Hematopoietic multipotent progenitor cell treated with erythropoietin and hydrocortisone succinate and interleukin-3 and kit ligand, for 6 days (in vitro differentiated cells): ENCODE measurements at regions not wholly inside any gene's neighbourhood (a gene's known extent, or its start where the extent isn't known, plus 50 kb on each side); places are given as distances from the start of the nearest gene placed in this dataset.
A peak's percentile ranks its signal among the peaks of the same experiment; 100 is the strongest.
"Not testable (repeated sequence)": the region's sequence is repeated elsewhere in the genome, so short reads cannot be mapped to it uniquely, and the experiment has no call there.

Experiments used
- DNase-seq: peaks from one replicate; pipeline ENCODE4 v3.0.0-alpha.2; 2015

DNA sequence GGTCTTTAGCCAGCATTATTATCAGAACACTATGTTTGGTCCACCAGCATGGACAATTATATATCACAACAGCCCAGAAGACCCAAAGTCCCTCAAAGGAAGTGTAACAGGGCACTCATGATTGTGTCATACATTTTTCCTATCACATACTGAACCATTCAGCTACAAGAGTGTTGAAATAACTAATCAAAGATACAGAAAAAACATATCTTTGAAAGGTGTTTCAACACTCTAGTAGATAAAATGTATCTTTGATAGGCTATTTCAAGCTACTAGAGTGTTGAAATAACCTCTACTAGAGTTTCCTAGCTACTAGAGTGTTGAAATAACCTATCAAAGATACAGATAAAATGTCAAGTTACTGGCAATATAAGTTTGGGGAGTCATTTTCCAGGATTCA, 545.0 kb downstream of the PRR16 start:
- peak; percentile 21 for DNase-seq

DNA sequence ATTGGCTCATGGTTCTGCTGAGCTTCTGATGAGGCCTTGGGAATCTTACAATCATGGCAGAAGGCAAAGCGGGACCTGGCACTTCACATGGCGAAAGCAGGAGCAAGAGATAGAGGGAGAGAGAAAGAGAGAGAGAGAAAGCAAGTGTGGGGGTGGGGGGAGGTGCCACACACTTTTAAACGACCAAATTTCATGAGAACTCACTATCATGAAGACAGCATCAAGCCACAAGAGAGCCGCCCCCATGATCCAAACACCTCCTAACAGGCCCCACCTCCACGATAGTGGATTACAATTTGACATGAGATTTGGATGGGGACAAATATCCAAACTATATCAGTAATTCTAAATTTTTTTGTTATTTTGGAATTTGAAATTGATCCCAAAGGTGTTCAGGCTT, 553.9 kb downstream of the PRR16 start:
- DNase-seq: no peak

DNA sequence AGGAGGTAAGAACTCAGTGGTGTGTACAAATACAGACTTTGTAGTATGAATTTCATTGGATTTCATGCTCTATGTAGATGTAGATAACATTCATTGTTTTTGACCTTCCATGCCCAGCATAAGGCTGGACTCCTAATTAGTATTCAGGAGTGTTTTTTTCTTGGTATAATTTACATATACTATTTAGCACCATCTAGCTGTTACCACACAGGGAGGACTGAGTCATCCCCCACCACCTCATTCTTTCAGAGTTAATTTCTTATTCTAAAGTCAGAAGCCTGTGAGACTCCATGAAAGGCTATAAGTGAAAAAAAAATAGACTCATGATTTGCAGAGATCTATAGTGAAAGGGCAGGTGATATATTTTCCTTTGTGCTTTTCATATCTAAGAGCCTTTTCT, 555.0 kb downstream of the PRR16 start:
- DNase-seq: no peak

DNA sequence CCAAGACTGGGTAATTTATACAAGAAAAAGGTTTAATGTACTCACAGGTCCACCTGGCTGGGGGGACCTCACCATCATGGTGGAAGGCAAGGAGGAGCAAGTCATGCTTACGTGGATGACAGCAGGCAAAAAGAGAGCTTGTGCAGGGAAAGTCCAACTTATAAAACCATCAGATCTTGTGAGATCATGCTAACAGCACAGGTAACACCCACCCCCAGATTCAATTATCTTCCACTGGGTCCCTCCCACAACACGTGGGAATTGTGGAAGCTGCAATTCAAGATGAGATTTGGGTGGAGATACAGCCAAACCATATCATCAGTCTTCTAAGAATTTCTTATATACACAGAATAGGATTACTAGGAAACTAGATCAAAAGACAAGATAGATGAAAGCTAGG, 555.6 kb downstream of the PRR16 start:
- DNase-seq: peak; percentile 27

DNA sequence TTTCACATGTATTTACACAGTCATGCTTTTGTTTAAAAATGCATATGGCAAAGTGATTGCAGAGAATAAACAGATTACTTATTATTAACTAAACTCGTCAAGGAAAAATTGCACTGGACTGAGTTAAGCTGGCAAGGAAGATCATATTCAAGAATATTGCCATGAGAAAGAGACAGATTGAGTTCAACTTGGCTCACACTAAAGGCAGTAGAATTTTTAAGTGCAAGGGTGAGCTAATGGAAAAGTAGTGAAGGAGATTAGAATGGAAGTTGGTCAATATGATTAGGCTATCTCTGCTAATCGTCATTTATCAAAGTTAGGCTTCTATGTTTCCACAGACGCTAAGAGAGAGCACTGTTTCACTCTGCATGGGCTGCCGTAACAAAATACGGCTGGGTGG, 557.6 kb downstream of the PRR16 start:
- DNase-seq: no peak

DNA sequence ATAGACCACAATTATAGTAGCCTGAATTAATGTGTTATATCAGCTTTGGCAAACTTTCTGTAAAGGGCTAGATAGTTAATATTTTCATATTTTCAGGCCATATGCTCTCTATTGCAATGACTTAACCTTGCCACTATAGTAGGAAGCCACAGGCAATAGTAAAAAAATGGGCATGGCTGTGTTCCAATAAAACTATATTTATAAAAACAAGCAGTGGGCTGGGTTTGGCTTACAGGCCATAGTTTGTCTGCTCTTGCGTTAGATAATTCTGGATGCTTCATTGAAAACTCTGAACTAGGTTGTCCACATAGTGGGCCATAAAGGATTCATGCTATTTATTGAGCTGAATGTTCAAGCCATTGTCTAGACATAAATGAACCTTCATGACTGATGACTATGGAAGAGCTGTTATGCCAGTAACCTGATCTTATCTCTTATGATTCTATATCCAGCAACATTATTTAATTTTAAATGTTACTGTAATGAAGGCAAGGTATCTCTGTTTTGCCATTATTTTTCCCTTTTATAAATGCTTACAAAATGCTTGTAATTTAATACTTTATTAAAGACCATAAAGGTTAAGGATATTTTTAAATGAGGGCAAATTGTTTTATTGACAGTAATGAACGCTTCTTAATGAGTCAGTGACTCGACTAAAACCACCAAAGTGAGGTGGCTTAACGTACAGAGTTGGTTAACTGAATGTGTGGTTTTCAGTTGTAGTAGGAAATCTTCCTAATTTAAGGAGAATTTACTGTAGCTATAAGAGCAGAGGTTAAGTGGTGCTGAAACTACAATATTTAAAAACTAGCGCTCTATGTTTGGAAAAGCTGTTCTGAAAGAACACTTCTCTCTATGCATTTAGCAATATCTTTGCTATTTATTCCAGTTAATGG, 560.6 kb downstream of the PRR16 start:
- DNase-seq: no peak

DNA sequence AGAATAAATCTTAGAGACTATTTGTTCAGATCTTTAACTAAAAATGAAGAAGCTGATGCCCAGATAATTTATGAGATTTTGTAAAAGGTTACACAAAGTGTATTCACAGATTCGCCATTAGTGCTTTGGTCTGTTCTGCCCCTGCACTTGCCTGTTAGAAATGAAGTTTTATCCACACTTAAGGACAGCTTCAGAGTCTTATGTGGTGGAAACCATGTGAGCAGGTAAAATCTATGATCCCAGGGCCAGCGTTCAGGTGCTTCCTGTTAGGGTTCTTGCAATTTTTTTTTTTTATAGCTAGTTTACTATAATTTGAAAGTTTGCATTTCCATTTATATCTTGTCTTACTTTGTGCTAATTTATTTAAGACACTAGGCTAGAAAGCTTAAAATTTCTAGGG, 561.6 kb downstream of the PRR16 start:
- no peak for DNase-seq

DNA sequence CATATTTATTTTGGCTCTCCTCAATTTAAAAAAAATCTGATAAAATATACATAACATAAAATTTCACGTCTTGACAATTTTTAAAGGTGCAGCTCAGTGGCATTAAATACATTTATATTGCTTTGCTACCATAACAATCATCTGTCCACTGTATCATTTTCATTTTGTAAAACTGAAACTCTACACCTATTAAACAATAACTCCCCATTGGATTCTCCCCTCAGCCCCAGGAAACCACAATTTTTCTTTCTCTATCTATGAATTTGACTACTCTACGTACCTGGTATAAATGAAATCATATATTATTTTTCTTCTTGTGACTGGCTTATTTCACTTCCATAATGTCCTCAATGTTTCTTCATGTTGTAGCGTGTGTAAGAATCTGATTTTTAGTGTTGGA, 563.5 kb downstream of the PRR16 start:
- DNase-seq: no peak

DNA sequence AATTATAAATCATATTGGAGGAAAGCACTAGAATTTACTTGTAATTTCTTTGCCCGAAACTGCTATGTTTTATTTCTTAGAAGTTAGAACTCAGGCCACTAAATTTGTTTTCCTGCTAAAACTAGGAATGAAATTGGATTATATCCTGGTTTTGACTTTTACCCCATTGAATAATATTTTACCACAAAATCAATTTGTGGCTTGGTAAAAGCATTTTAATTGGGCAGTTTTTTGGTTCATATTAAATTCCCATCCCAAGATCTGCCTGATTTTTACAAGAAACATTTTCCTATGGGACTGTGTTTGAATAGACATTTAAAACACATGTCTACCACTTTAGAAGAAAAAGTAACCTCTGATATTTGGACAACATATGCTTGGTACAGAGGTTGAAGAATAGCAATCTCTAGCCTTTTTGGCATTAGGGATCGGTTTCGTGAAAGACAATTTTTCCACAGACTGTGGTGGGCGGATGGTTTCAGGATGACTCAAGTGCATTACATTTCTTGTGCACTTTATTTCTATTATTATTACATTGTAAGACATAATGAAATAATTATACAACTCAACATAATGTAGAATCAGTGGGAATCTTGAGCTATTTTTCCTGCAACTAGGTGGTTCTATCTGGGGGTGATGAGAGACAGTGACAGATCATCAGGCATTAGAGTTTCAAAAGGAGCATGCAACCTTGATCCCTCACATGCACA, 565.6 kb downstream of the PRR16 start:
- DNase-seq: no peak

DNA sequence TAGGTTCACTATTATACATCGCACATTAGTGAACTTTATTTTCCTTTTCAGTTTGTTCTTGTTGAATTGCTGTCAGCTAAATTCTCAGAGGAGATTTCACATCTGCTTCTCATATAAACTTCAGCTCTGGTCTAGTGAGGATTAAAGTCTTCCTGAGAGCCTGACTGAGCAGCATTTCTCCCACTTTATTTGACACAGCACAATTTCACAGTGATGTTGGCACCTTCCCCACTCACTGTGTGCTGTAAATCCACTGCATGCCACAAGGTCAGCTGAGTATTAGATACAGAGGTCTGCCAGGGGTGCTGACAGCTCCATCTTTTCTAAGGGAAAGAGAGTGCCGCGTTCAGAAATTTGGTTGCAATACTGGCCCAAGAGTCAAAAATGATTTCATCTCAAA, 567.4 kb downstream of the PRR16 start:
- no peak for DNase-seq

DNA sequence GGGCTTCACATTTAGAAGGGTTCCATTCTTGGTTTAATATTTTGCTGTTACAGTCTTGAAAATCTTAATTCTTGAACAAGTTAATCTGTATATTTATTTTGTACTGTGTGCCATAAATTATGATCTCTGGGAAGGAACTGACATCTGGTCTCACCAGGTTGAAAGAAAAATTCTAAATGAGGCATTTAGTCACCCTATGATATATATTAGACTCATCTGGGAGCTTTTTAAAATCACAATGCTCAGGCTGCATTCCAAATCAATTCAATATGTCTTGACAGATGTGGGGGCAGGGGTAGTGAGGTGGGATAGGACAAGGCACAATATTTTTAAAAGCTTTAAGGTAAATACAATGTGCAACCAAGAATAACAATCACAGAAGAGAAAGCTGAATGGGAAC, 569.2 kb downstream of the PRR16 start:
- no peak for DNase-seq

DNA sequence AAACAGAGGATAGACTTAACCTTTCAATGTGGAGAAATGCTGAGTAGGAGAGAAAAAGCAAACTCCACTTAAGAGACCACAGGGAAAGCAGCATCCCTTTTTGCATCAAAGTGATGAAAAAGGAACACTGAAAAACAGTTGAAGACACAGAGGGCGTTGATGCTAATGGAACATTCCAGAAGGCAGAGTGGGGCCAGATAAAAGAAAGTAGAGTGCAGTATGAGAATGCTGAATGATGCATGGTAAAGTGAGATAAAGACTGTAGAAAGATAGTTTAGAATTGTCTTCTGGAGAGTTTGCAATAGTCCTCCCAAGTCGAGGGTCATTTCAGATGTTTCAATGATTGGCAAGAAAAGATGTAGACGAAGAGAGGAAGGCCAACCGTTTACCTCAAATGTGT, 574.3 kb downstream of the PRR16 start:
- DNase-seq: no peak

DNA sequence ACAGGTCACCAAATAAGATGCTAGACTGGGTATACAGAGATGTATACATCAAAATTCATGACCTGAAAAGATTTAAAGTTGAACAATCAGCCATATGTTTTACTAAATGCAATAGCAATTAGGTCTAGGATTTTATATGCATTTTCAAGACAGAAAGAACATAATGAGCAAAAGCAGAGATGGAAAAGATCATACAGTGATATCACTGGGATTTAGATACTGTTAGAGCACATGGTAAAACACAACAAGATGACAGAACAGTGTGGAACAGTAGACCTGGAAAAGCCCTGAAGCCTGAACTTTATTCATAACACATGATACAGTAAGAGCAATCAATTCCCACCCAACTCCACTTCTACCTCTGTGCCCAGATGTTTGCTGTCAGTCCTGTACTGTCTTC, 585.9 kb downstream of the PRR16 start:
- DNase-seq: no peak

DNA sequence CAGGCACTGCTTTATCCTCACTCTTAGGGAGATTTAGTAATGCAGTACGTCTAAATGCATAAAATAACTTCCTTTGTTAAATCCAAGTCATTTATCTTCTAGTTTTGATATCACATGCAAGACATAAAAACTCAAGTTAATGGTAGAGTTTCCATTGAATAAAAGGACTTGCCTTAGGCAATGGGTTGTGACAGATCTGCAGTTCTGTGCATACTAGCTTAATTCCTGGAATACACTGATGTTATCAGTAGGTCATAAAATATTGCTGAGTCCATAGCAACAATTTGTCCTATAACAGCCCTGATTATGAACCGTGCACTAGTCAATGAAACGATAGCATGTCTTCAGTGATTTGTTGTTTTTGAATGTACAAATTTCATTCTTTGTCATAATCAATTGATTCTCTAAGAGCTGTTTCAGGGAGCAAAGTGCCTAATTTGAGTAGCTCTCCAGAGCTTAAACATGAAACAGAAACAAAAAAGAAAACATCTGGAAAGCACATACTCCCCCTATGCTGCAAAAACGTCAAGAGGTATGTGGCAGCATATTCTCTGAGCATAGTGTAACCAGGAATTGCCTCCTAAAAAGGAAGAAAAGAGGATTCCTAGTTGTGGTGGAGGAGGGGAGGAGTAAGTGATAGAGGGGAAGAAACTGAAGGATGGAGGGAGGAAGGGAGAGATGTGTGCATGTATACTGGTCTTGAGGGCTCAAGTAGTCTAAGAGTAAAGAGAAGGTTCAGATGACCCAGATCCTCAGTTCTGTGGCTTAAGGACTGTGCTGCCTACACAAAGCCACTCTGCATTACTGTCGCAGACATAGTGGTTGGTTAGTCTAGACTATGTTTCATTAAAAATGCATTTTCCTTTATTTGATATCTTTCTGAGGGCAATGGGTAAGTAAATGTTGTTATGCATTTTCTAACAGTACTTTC, 589.2 kb downstream of the PRR16 start:
- peak; percentile 37 for DNase-seq

DNA sequence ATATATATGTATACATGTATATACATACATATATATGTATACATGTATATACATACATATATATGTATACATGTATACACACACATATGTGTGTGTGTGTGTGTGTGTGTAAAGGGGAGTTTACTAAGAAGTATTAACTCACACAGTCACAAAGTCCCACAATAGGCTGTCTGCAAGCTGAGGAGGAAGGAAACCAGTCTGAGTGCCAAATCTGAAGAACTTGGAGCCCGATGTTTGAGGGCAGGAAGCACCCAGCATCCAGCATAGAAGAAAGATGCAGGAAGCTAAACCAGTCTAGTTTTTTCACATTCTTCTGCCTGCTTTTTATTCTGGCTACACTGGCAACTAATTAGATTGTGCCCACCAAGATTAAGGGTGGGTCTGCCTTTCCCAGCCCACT, 591.5 kb downstream of the PRR16 start:
- no peak for DNase-seq

DNA sequence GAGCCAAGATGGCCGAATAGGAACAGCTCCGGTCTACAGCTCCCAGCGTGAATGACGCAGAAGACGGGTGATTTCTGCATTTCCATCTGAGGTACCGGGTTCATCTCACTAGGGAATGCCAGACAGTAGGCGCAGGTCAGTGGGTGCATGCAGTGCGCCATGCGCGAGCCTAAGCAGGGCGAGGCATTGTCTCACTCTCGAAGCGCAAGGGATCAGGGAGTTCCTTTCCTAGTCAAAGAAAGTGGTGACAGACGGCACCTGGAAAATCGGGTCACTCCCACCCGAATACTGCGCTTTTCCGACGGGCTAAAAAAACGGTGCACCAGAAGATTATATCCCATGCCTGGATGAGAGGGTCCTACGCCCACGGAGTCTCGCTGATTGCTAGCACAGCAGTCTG, 600.1 kb downstream of the PRR16 start:
- not testable (repeated sequence) for DNase-seq

DNA sequence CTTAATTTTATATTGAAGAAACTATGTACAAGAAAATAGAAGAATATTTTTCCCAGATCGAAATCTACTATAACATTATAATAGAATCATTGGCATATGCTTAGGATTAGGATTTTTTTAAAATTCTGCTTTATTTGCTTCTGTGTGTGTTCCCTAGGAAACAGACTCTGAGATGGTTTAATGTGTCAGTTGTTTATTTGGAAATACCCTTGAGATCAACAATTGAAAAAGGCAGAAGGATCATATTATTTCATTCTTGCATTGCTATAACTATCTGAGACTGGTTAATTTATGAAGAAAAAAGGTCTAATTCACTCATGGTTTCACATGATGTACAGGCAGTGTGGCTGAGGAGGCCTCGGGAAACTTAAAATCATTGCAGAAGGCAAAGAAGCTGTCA, 622.6 kb downstream of the PRR16 start:
- no peak for DNase-seq

DNA sequence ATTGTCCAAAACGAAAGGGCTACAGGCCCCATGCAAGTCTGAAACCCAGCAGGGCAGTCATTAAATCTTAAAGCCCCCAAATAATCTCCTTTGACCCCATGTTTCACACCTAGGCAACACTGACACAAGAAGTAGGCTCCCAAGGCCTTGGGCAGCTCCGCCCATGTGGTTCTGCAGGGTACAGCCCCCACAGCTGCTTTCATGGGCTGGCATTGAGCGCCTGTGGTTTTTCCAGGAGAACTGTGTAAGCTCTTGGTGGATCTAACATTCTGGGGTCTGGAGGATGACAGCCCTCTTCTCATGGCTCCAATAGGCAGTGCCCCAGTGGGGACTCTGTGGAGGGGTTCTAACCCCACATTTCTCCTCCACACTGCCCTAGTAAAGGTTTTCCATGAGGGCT, 623.5 kb downstream of the PRR16 start:
- no peak for DNase-seq

DNA sequence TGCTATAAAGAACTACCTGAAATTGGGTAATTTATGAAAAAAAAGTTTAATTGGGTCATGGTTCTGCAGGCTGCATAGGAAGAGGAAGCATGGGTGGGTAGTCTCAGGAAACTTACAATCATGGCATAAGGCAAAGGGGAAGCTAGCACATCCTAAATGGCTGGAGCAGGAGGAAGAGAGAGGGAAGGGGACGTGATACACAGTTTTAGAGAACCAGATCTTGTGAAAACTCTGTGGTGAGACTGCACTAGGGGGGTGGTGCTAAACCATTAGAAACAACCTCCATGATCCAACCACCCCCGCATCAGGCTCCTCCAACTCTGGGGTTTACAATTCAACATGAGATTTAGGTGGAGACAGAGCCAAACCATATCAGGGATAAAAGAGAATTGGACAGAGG, 624.2 kb downstream of the PRR16 start:
- DNase-seq: no peak

DNA sequence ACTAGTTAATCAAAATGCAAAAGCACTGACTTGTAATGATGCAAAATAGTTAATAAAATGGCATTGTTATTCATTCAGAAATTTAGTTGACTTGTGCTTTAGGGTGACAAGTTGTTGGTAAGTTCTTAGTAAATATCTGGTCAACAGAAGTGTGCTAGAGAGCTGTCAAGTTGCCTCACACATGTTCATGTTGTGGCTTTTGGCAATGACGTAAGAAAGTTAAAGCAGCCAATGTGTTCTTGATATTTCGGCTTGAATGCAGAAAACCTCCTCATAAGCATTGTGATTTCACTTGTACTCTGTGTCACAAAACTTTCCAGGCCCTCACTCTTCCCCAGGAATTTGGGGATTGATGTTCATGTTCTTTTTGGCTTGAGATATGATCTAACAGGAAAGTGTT, 626.7 kb downstream of the PRR16 start:
- DNase-seq: peak; percentile 27

DNA sequence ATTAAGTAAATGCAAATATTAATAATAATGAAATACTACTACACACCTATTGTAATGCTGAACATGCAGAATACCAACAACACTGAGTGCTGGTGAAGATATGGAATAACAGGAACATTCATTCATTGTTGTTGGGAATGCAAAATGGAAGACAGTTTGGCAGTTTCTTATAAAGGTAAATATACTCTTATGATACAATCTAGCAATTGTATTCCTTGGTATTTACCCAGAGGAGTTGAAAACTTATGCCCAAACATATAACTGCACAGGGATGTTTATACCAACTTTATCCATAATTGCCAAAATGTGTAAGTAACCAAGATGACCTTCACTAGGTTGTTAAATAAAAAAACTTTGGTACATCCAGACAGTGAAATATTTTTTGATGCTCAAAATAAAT, 636.8 kb downstream of the PRR16 start:
- no peak for DNase-seq

DNA sequence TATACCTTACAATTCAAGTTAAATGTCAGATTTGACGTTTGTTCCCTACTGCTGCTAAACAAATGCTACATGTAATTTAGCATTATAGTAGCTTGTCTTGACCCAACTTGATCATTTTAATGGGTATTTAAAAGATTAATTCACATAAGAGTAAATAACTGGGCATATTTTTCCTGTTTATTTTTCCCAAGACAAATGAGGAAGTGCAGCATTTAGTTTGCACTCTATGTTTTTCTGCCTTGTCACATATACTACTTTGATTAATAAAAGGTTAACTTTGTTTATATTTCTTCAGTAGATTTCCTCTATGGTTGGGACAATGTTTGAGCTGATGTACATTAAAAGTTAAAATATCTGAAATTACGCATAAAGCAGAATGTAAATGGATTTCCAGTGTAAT, 641.8 kb downstream of the PRR16 start:
- no peak for DNase-seq
